Spleen (tissue), 7 donors: ENCODE measurements at regions not wholly inside any gene's neighbourhood (a gene's known extent, or its start where the extent isn't known, plus 50 kb on each side); places are given as distances from the start of the nearest gene placed in this dataset.

ENCODE experiments used
- POLR2A ChIP-seq, 3 donors: fragments of 450-650 bp; IDR thresholded peaks; one replicate each; pipeline ENCODE4 v1.5.1; 2017; ENCODE audit warnings: antibody characterized with exemption in 3 of 3, mild to moderate bottlenecking in 1 of 3
- POLR2AphosphoS5 ChIP-seq, 3 donors: sonication (generic); formaldehyde crosslinking; IDR thresholded peaks; one replicate each; pipeline ENCODE4 v1.5.1; 2017; ENCODE audit warnings: antibody characterized with exemption in 3 of 3
- TF ChIP-seq, protein P1 (sequence below), 11 experiments: fragments of 200-600 bp in 7 of 11; fragments of 450-650 bp in 4 of 11; sonication (generic) in 4 of 11; IDR thresholded peaks in 8 of 11; conservative IDR thresholded peaks in 3 of 11; 1 replicate in 7 of 11; 2 replicates in 4 of 11; pipeline versions ENCODE4 v1.4.0 to v1.8.0; 2016 to 2021; ENCODE audit warnings: antibody characterized with exemption in 11 of 11, inconsistent platforms in 4 of 11, mild to moderate bottlenecking in 1 of 11
- donor health status: DM: no; HTN: no; CAD: no; lungs with moderate emphysema.
- donor health status: DM: no; HTN: no; CAD: no.
- donor health status: DM: no; HTN: no; CAD: no.

DNA sequence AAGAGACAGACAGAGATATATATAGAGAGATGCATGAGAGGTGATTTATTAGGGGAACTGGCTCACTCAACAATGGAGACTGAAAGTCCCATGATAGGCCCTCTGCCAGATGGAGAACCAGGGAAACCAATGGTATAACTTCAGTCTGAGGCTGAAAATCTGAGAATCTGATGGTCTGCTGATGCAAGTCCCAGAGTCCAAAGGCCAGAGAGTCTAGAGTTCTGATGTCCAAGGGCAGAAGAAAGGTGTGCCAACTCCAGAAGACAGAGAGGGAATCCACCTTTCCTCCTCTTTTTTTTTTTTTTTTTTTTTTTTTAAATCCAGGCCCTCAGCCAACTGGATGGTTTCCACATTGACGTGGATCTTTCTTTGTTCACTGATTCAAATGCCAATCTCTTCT lies 197.9 kb upstream of the MEIS2 start:
- TF ChIP-seq, protein P1, sequence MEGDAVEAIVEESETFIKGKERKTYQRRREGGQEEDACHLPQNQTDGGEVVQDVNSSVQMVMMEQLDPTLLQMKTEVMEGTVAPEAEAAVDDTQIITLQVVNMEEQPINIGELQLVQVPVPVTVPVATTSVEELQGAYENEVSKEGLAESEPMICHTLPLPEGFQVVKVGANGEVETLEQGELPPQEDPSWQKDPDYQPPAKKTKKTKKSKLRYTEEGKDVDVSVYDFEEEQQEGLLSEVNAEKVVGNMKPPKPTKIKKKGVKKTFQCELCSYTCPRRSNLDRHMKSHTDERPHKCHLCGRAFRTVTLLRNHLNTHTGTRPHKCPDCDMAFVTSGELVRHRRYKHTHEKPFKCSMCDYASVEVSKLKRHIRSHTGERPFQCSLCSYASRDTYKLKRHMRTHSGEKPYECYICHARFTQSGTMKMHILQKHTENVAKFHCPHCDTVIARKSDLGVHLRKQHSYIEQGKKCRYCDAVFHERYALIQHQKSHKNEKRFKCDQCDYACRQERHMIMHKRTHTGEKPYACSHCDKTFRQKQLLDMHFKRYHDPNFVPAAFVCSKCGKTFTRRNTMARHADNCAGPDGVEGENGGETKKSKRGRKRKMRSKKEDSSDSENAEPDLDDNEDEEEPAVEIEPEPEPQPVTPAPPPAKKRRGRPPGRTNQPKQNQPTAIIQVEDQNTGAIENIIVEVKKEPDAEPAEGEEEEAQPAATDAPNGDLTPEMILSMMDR (IDR thresholded peaks at IDR 0.05 in 8 of 11, conservative IDR thresholded peaks at IDR 0.05 in 3 of 11): no peak
- TF ChIP-seq POLR2AphosphoS5 (IDR thresholded peaks at IDR 0.05): no peak
- no peak for TF ChIP-seq POLR2A (IDR thresholded peaks at IDR 0.05)
